Spleen (tissue), 11 donors: ENCODE measurements at regions not wholly inside any gene's neighbourhood (a gene's known extent, or its start where the extent isn't known, plus 50 kb on each side); places are given as distances from the start of the nearest gene placed in this dataset.

ENCODE experiments used
- DNase-seq: peaks from one replicate; pipeline ENCODE4 v3.0.0-alpha.2; 2020
- H3K27ac ChIP-seq, 8 donors: fragments of 200-600 bp; sonication (generic) in 7 of 8; 1 replicate in 4 of 8; 2 replicates in 4 of 8; pipeline versions ENCODE4 v1.5.0 to v1.8.0; 2016 to 2021; ENCODE audit warnings: inconsistent platforms in 4 of 8, mild to moderate bottlenecking in 4 of 8, moderate library complexity in 1 of 8
- H3K27me3 ChIP-seq, 7 donors: fragments of 200-600 bp; sonication (generic) in 6 of 7; replicated peaks in 1 of 7; 1 replicate in 4 of 7; 2 replicates in 3 of 7; pipeline versions ENCODE4 v1.5.0 to v1.8.0; 2016 to 2021; ENCODE audit warnings: inconsistent platforms in 3 of 7, mild to moderate bottlenecking in 1 of 7
- H3K36me3 ChIP-seq, 6 donors: fragments of 200-600 bp; sonication (generic) in 5 of 6; 1 replicate in 4 of 6; 2 replicates in 2 of 6; pipeline versions ENCODE4 v1.5.0 to v1.8.0; 2016 to 2021; ENCODE audit warnings: inconsistent platforms in 2 of 6
- H3K4me1 ChIP-seq, 6 donors: fragments of 200-600 bp; sonication (generic) in 5 of 6; 1 replicate in 3 of 6; 2 replicates in 3 of 6; pipeline versions ENCODE4 v1.5.0 to v1.8.0; 2016 to 2021; ENCODE audit warnings: inconsistent platforms in 3 of 6
- H3K4me3 ChIP-seq, 8 donors: fragments of 200-600 bp; sonication (generic) in 7 of 8; 1 replicate in 4 of 8; 2 replicates in 4 of 8; pipeline versions ENCODE4 v1.5.0 to v1.8.0; 2016 to 2021; ENCODE audit warnings: inconsistent platforms in 4 of 8, mild to moderate bottlenecking in 4 of 8, moderate library complexity in 2 of 8
- H3K9me3 ChIP-seq, 8 donors: fragments of 200-600 bp; sonication (generic) in 7 of 8; 1 replicate in 4 of 8; 2 replicates in 4 of 8; pipeline versions ENCODE4 v1.5.0 to v1.8.0; 2016 to 2021; ENCODE audit warnings: inconsistent platforms in 4 of 8
- POLR2A ChIP-seq, 3 donors: fragments of 450-650 bp; IDR thresholded peaks; one replicate each; pipeline ENCODE4 v1.5.1; 2017; ENCODE audit warnings: antibody characterized with exemption in 3 of 3, mild to moderate bottlenecking in 1 of 3
- POLR2AphosphoS5 ChIP-seq, 3 donors: sonication (generic); formaldehyde crosslinking; IDR thresholded peaks; one replicate each; pipeline ENCODE4 v1.5.1; 2017; ENCODE audit warnings: antibody characterized with exemption in 3 of 3
- WGBS, 5 donors: extraction: QIAGEN DNeasy Blood & Tissue Kit in 3 of 5; methylation state at CpG; one replicate each; pipeline versions ENCODE4 v1.1.5 to v1.1.7; 2013 to 2018; 5-methylcytosine and 5-hydroxymethylcytosine counted together
- intact Hi-C: fragments of 100-400 bp; cut with DNase I; formaldehyde crosslinking; loops from one replicate; pipeline ENCODE4 v1.15.0; 2023; ENCODE audit warnings: low total_unique reads
- TF ChIP-seq, protein P1 (sequence below), 11 experiments: fragments of 200-600 bp in 7 of 11; fragments of 450-650 bp in 4 of 11; sonication (generic) in 4 of 11; IDR thresholded peaks in 8 of 11; conservative IDR thresholded peaks in 3 of 11; 1 replicate in 7 of 11; 2 replicates in 4 of 11; pipeline versions ENCODE4 v1.4.0 to v1.8.0; 2016 to 2021; ENCODE audit warnings: antibody characterized with exemption in 11 of 11, inconsistent platforms in 4 of 11, mild to moderate bottlenecking in 1 of 11
- donor health status: healthy with polysubstance abuse.
- donor health status: DM: no; HTN: no; CAD: no; lungs with moderate emphysema.
- donor health status: DM: no; HTN: no; CAD: no.
- donor health status: Bipolar disorder and iron deficiency.
- donor health status: healthy.
- donor health status: DM: no; HTN: no; CAD: no.
- donor health status: DM: yes; HTN: yes; CAD: no.

DNA sequence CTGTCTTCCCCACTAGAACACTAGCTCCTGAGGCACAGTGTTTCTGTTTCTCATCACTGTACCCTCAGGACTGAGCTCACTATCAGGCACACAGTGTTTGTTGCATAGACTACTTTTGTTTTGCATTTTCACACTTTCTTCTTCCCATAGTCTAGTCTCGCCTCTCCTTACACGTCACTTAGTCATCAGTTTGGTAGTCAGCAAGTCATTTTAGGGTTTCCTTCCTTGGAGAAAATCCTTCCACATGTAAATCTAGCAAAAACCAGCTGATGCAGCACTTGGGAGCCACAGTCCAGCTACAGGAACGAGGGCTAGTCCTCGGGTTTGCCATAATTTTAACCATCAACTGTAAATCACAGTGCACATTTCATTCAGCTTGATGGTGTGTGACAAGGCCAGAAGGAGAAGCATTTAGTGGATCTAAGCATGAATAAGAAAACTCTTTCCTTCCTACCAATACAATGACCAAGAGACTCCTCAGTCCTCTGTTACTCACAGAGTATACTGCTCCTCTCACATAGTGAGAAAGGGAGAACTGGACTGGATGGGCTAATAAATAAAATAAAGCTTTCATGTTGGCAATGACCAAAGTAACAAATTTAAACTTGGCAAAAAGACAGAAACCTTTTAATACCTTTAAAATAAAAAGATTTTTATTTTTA is 221.0 kb downstream of the KLF12 start:
- H3K4me3 ChIP-seq: no peak overlapping the region
- WGBS, 5 donors: 69 to 83% (median 75%) methylated on average over 4 of the region's 4 CpGs
- TF ChIP-seq, protein P1, sequence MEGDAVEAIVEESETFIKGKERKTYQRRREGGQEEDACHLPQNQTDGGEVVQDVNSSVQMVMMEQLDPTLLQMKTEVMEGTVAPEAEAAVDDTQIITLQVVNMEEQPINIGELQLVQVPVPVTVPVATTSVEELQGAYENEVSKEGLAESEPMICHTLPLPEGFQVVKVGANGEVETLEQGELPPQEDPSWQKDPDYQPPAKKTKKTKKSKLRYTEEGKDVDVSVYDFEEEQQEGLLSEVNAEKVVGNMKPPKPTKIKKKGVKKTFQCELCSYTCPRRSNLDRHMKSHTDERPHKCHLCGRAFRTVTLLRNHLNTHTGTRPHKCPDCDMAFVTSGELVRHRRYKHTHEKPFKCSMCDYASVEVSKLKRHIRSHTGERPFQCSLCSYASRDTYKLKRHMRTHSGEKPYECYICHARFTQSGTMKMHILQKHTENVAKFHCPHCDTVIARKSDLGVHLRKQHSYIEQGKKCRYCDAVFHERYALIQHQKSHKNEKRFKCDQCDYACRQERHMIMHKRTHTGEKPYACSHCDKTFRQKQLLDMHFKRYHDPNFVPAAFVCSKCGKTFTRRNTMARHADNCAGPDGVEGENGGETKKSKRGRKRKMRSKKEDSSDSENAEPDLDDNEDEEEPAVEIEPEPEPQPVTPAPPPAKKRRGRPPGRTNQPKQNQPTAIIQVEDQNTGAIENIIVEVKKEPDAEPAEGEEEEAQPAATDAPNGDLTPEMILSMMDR (IDR thresholded peaks at IDR 0.05 in 8 of 11, conservative IDR thresholded peaks at IDR 0.05 in 3 of 11): no peak
- no peak for TF ChIP-seq POLR2A (IDR thresholded peaks at IDR 0.05)
- TF ChIP-seq POLR2AphosphoS5 (IDR thresholded peaks at IDR 0.05): no peak
- no peaks in the 10 kb centered on the region for H3K36me3 ChIP-seq
- intact Hi-C loops: no loop called here
- H3K4me1 ChIP-seq: peaks cover 0 to 28% (median 8%) of the 10 kb centered on the region in 6 donors
- no peaks in the 10 kb centered on the region for H3K9me3 ChIP-seq
- DNase-seq: no peak
- H3K27ac ChIP-seq: no peak overlapping the region
- no peaks in the 10 kb centered on the region for H3K27me3 ChIP-seq

DNA sequence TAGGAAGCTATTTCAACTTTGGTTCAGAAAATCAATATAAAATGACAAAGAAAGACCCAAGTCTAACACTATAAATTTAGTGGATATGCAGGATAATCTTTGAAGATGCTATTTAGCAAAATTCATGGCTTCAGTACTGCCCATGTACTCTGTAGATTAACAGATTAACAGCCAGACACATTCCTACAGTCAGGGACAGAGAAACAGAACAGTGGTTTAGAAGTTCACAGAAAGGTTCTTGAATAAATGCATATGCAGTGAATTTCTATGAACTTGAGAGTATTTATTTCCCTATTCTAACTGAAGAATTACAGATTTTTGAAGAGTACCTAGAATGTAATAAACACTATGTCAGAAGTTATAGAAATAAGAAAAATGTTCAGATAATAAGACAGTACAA is 222.8 kb downstream of the KLF12 start:
- no peak overlapping the region for H3K27ac ChIP-seq
- H3K27me3 ChIP-seq: no peaks in the 10 kb centered on the region
- intact Hi-C loops: no loop called here
- H3K4me1 ChIP-seq: peaks cover 0 to 28% (median 8%) of the 10 kb centered on the region in 6 donors
- no peak overlapping the region for H3K4me3 ChIP-seq
- TF ChIP-seq, protein P1 (IDR thresholded peaks at IDR 0.05 in 8 of 11, conservative IDR thresholded peaks at IDR 0.05 in 3 of 11): no peak
- TF ChIP-seq POLR2A (IDR thresholded peaks at IDR 0.05): no peak
- TF ChIP-seq POLR2AphosphoS5 (IDR thresholded peaks at IDR 0.05): no peak
- DNase-seq: no peak
- no peaks in the 10 kb centered on the region for H3K9me3 ChIP-seq
- no peaks in the 10 kb centered on the region for H3K36me3 ChIP-seq

DNA sequence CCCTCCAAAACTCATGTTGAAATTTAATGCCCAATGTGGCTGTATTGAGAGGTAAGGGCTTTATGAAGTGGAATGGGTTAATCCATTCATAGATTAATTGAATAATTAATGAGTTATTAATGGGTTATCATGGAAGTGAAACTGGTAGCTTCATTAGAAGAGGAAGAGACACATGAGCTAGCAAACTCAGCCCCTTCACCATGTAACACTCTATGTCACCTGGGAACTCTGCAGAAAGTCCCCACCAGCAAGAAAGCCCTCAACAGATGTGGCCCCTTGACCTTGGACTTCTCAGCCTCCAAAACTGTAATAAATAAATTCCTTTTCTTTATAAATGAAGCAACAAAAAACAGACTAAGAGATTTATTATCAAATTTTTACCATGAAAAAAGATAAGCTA is 223.5 kb downstream of the KLF12 start:
- no peak overlapping the region for H3K27ac ChIP-seq
- intact Hi-C loops: no loop called here
- no peak for TF ChIP-seq POLR2A (IDR thresholded peaks at IDR 0.05)
- TF ChIP-seq, protein P1 (IDR thresholded peaks at IDR 0.05 in 8 of 11, conservative IDR thresholded peaks at IDR 0.05 in 3 of 11): no peak
- no peaks in the 10 kb centered on the region for H3K27me3 ChIP-seq
- H3K4me3 ChIP-seq: no peak overlapping the region
- no peaks in the 10 kb centered on the region for H3K36me3 ChIP-seq
- no peak for DNase-seq
- H3K9me3 ChIP-seq: no peaks in the 10 kb centered on the region
- peaks cover 0 to 28% (median 8%) of the 10 kb centered on the region in 6 donors for H3K4me1 ChIP-seq

DNA sequence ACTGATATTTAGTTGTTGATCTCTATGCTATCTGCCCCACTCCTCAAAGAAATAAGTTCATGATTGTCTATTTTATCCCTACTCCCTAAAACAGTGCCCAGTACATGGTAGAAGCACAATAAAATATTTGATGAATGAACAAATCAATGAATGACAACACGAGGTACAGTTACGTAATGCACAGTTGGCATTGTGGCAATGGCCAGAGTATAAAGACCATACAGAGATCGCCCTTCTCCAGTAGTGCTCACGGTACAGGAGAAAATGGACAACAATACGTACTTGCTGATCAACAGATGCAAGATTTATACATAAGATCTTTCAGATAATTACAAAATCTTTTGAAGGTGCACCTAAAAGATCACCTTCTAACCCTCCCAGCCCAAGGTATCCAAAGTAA is 225.4 kb downstream of the KLF12 start:
- 92 to 97% (median 96%) methylated on average over 5 of the region's 5 CpGs for WGBS, 5 donors
- Histone ChIP-seq H3K4me3 (no peak overlapping the region), H3K27me3 (no peaks in the 10 kb centered on the region), H3K27ac (no peak overlapping the region), H3K4me1 (peaks cover 0 to 14% (median 3%) of the 10 kb centered on the region in 6 donors), H3K9me3 (no peaks in the 10 kb centered on the region), H3K36me3 (no peaks in the 10 kb centered on the region)
- intact Hi-C loops: no loop called here
- TF ChIP-seq POLR2AphosphoS5 (IDR thresholded peaks at IDR 0.05) (no peak), POLR2A (IDR thresholded peaks at IDR 0.05) (no peak)
- TF ChIP-seq, protein P1 (IDR thresholded peaks at IDR 0.05 in 8 of 11, conservative IDR thresholded peaks at IDR 0.05 in 3 of 11): no peak
- no peak for DNase-seq
